Panc1 (cell line): ENCODE measurements at regions not wholly inside any gene's neighbourhood (a gene's known extent, or its start where the extent isn't known, plus 50 kb on each side); places are given as distances from the start of the nearest gene placed in this dataset.

ENCODE experiments used
- ATAC-seq: fragments of 200-7000 bp; cut with Tn5 transposase; 2 replicates; pipeline ENCODE4 v1.9.1; 2020; ENCODE audit warnings: mild to moderate bottlenecking, moderate library complexity
- BruUV-seq: library from RNA; stranded (reverse); fragments of 400-500 nt; replicated peaks from 2 replicates; lab custom pipeline; 2021; lab: Mats Ljungman, UMichigan
- CTCF ChIA-PET: fragments of 300-600 bp; sonication (Branson Sonifier 250); formaldehyde crosslinking; loops from one replicate; lab custom pipeline; 2022; ENCODE audit warnings: antibody characterized with exemption; lab: Charles Lee
- POLR2A ChIA-PET: fragments of 300-600 bp; sonication (Branson Sonifier 250); formaldehyde crosslinking; loops from one replicate; lab custom pipeline; 2022; ENCODE audit warnings: antibody characterized with exemption; lab: Charles Lee
- DNase-seq: peaks from one replicate; pipeline ENCODE4 v3.0.0-alpha.2; 2010; ENCODE audit warnings: low read depth, low spot score
- H3K27ac ChIP-seq: 2 replicates; pipeline ENCODE4 v1.5.1; 2011; ENCODE audit warnings: mild to moderate bottlenecking, low read length, inconsistent platforms
- H3K27me3 ChIP-seq: fragments of 200-500 bp; sonication (Bioruptor generic); 2 replicates; pipeline ENCODE4 v1.6.0; 2014; ENCODE audit warnings: low read length, inconsistent platforms; ENCODE audit not compliant: control insufficient read depth, insufficient read depth
- H3K36me3 ChIP-seq: fragments of 200-500 bp; sonication (Bioruptor generic); 2 replicates; pipeline ENCODE4 v1.5.1; 2014; ENCODE audit warnings: inconsistent platforms, mild to moderate bottlenecking, low read length, moderate library complexity; ENCODE audit not compliant: control insufficient read depth, insufficient read depth
- H3K4me1 ChIP-seq: 2 replicates; pipeline ENCODE4 v1.5.1; 2011; ENCODE audit warnings: inconsistent platforms, mild to moderate bottlenecking, low read length, moderate library complexity; ENCODE audit not compliant: control insufficient read depth, insufficient read depth
- H3K4me3 ChIP-seq, 2 experiments: 2 replicates each; pipeline ENCODE4 v1.5.1; 2011 to 2012; ENCODE audit warnings: low read depth in 2 of 2, low read length in 2 of 2, mild to moderate bottlenecking in 2 of 2, inconsistent platforms in 1 of 2, moderate library complexity in 1 of 2
- H3K9me3 ChIP-seq: fragments of 200-500 bp; sonication (Bioruptor generic); 2 replicates; pipeline ENCODE4 v1.5.1; 2014; ENCODE audit warnings: low read depth, mild to moderate bottlenecking, inconsistent platforms, low read length, moderate library complexity; ENCODE audit not compliant: control insufficient read depth, insufficient read depth
- POLR2AphosphoS5 ChIP-seq: IDR thresholded peaks from 2 replicates; pipeline ENCODE4 v1.6.1; 2012; ENCODE audit warnings: mild to moderate bottlenecking, low read depth, low read length, moderate library complexity
- SIN3A ChIP-seq: IDR thresholded peaks from 2 replicates; pipeline ENCODE4 v1.6.1; 2012; ENCODE audit warnings: low read depth, mild to moderate bottlenecking, low read length, moderate library complexity, borderline replicate concordance; ENCODE audit not compliant: insufficient read depth
- TCF7L2 ChIP-seq: IDR thresholded peaks from 2 replicates; pipeline ENCODE4 v1.6.1; 2011; ENCODE audit warnings: mild to moderate bottlenecking, low read depth, low read length, inconsistent platforms
- in situ Hi-C: cut with HindIII; loops from 2 replicates; pipeline ENCODE4 v1.10.0; 2016; ENCODE audit warnings: low sequenced_read_pairs, low pct_unique_long_range_greater_than_20kb
- intact Hi-C: fragments of 100-400 bp; cut with micrococcal nuclease; formaldehyde crosslinking; loops from one replicate; pipeline ENCODE4 v1.10.0; 2022; ENCODE audit not compliant: unreplicated experiment
- TF ChIP-seq, protein P1 (sequence below), 2 experiments: IDR thresholded peaks; 2 replicates each; pipeline ENCODE4 v1.6.1; 2011 to 2012; ENCODE audit warnings: low read depth in 2 of 2, control low read depth in 1 of 2, low read length in 1 of 2, mild to moderate bottlenecking in 1 of 2, moderate library complexity in 1 of 2; ENCODE audit not compliant: insufficient read depth in 1 of 2
- TF ChIP-seq, protein P2 (sequence below): fragments of 450-650 bp; IDR thresholded peaks from 2 replicates; pipeline ENCODE4 v1.5.1; 2017; ENCODE audit warnings: mild to moderate bottlenecking

- intact Hi-C loops: no loop called here
- ChIA-PET POLR2A (no interaction called here), CTCF (no interaction called here)
- H3K27ac ChIP-seq: no peak overlapping the region
- H3K36me3 ChIP-seq: no peaks in the 10 kb centered on the region
- TF ChIP-seq, protein P1, sequence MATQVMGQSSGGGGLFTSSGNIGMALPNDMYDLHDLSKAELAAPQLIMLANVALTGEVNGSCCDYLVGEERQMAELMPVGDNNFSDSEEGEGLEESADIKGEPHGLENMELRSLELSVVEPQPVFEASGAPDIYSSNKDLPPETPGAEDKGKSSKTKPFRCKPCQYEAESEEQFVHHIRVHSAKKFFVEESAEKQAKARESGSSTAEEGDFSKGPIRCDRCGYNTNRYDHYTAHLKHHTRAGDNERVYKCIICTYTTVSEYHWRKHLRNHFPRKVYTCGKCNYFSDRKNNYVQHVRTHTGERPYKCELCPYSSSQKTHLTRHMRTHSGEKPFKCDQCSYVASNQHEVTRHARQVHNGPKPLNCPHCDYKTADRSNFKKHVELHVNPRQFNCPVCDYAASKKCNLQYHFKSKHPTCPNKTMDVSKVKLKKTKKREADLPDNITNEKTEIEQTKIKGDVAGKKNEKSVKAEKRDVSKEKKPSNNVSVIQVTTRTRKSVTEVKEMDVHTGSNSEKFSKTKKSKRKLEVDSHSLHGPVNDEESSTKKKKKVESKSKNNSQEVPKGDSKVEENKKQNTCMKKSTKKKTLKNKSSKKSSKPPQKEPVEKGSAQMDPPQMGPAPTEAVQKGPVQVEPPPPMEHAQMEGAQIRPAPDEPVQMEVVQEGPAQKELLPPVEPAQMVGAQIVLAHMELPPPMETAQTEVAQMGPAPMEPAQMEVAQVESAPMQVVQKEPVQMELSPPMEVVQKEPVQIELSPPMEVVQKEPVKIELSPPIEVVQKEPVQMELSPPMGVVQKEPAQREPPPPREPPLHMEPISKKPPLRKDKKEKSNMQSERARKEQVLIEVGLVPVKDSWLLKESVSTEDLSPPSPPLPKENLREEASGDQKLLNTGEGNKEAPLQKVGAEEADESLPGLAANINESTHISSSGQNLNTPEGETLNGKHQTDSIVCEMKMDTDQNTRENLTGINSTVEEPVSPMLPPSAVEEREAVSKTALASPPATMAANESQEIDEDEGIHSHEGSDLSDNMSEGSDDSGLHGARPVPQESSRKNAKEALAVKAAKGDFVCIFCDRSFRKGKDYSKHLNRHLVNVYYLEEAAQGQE (IDR thresholded peaks at IDR 0.05; ENCODE audit: insufficient read depth in 1 of 2, low read depth in 2 of 2, low read length in 1 of 2): no peak
- TF ChIP-seq, protein P2, sequence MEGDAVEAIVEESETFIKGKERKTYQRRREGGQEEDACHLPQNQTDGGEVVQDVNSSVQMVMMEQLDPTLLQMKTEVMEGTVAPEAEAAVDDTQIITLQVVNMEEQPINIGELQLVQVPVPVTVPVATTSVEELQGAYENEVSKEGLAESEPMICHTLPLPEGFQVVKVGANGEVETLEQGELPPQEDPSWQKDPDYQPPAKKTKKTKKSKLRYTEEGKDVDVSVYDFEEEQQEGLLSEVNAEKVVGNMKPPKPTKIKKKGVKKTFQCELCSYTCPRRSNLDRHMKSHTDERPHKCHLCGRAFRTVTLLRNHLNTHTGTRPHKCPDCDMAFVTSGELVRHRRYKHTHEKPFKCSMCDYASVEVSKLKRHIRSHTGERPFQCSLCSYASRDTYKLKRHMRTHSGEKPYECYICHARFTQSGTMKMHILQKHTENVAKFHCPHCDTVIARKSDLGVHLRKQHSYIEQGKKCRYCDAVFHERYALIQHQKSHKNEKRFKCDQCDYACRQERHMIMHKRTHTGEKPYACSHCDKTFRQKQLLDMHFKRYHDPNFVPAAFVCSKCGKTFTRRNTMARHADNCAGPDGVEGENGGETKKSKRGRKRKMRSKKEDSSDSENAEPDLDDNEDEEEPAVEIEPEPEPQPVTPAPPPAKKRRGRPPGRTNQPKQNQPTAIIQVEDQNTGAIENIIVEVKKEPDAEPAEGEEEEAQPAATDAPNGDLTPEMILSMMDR: no peak
- no peak for TF ChIP-seq TCF7L2
- no peak for TF ChIP-seq POLR2AphosphoS5
- TF ChIP-seq SIN3A: no peak
- H3K9me3 ChIP-seq: no peaks in the 10 kb centered on the region
- DNase-seq (no peak), ATAC-seq (no peak)
- H3K4me3 ChIP-seq: no peak overlapping the region
- H3K4me1 ChIP-seq: no peaks in the 10 kb centered on the region
- H3K27me3 ChIP-seq: no peaks in the 10 kb centered on the region
- BruUV-seq: no TSS peak
- in situ Hi-C loops: no loop called here
Measured at GRCh38 chr4:147425019-147425418, 55.9 kb upstream of the EDNRA start.

DNA sequence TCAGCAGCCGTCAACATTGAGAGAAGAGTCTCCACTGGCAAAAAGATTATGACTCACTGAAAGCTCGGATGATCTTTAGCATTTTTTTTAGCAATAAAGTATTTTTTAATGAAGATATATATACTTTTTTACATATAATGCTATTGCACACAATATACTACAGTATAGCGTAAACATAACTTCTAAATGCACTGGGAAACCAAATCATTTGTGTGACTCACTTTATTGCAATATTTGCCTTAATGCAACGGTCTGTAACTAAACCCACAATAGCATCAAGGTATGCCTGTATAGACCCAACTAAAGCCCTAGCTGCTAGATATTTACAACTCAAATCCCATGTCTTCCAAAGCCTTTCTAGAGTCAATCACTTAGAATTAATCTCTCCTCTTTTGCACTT, 52.3 kb upstream of the EDNRA start:
- H3K36me3 ChIP-seq: no peaks in the 10 kb centered on the region
- H3K27me3 ChIP-seq: no peaks in the 10 kb centered on the region
- H3K4me1 ChIP-seq: no peaks in the 10 kb centered on the region
- in situ Hi-C loops: no loop called here
- no peak overlapping the region for H3K4me3 ChIP-seq
- DNase-seq: no peak
- CTCF ChIA-PET: no interaction called here
- BruUV-seq: no TSS peak
- TF ChIP-seq, protein P1 (IDR thresholded peaks at IDR 0.05; ENCODE audit: insufficient read depth in 1 of 2, low read depth in 2 of 2, low read length in 1 of 2): no peak
- TF ChIP-seq TCF7L2 (no peak), SIN3A (no peak), POLR2AphosphoS5 (no peak)
- TF ChIP-seq, protein P2: no peak
- H3K27ac ChIP-seq: no peak overlapping the region
- no peaks in the 10 kb centered on the region for H3K9me3 ChIP-seq
- POLR2A ChIA-PET: no interaction called here
- intact Hi-C loops: no loop called here
- no peak for ATAC-seq
